ENCODE measurements at regions not wholly inside any gene's neighbourhood (a gene's known extent, or its start where the extent isn't known, plus 50 kb on each side); places are given as distances from the start of the nearest gene placed in this dataset.

- Histone ChIP-seq H3K9me3 (replicated peaks in 1 of 3) (no peaks in the 10 kb centered on the region), H3K4me1 (replicated peaks in 1 of 2) (peaks cover 0 to 6% of the 10 kb centered on the region in 2 donors), H3K27me3 (no peaks in the 10 kb centered on the region), H3K36me3 (replicated peaks in 1 of 2) (no peaks in the 10 kb centered on the region), H3K4me3 (no peak overlapping the region), H3K27ac (peak overlapping the region in 2 of 5 donors; percentile 42 to 64)
- WGBS, 4 donors, result 41 to 51% (median 44%) methylated on average over 4 of the region's 4 CpGs
- TF ChIP-seq POLR2A (IDR thresholded peaks at IDR 0.05), result no peak
- TF ChIP-seq, protein P1, sequence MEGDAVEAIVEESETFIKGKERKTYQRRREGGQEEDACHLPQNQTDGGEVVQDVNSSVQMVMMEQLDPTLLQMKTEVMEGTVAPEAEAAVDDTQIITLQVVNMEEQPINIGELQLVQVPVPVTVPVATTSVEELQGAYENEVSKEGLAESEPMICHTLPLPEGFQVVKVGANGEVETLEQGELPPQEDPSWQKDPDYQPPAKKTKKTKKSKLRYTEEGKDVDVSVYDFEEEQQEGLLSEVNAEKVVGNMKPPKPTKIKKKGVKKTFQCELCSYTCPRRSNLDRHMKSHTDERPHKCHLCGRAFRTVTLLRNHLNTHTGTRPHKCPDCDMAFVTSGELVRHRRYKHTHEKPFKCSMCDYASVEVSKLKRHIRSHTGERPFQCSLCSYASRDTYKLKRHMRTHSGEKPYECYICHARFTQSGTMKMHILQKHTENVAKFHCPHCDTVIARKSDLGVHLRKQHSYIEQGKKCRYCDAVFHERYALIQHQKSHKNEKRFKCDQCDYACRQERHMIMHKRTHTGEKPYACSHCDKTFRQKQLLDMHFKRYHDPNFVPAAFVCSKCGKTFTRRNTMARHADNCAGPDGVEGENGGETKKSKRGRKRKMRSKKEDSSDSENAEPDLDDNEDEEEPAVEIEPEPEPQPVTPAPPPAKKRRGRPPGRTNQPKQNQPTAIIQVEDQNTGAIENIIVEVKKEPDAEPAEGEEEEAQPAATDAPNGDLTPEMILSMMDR (IDR thresholded peaks at IDR 0.05), result no peak
- no peak for DNase-seq
- intact Hi-C loops (cut with DNase I), result no loop called here
Measured at GRCh38 chr1:219298571-219299148, 125.0 kb downstream of the LYPLAL1 start.

GRCh38 chr1:219296430-219297355 lies 123.0 kb downstream of the LYPLAL1 start:
- 78 to 86% (median 82%) methylated on average over 6 of the region's 6 CpGs for WGBS, 4 donors
- no peaks in the 10 kb centered on the region for H3K9me3 ChIP-seq (replicated peaks in 1 of 3)
- H3K27ac ChIP-seq, result no peak overlapping the region
- H3K4me3 ChIP-seq, result no peak overlapping the region
- H3K36me3 ChIP-seq (replicated peaks in 1 of 2), result no peaks in the 10 kb centered on the region
- no peak for TF ChIP-seq POLR2A (IDR thresholded peaks at IDR 0.05)
- TF ChIP-seq, protein P1 (IDR thresholded peaks at IDR 0.05), result no peak
- no peaks in the 10 kb centered on the region for H3K27me3 ChIP-seq
- peaks cover 0 to 6% of the 10 kb centered on the region in 2 donors for H3K4me1 ChIP-seq (replicated peaks in 1 of 2)
- no peak for DNase-seq
- intact Hi-C loops (cut with DNase I), result no loop called here

- Histone ChIP-seq H3K27ac (peak overlapping the region in 1 of 5 donors; percentile 73), H3K36me3 (replicated peaks in 1 of 2) (no peaks in the 10 kb centered on the region), H3K4me3 (no peak overlapping the region), H3K4me1 (replicated peaks in 1 of 2) (peaks cover 0 to 5% of the 10 kb centered on the region in 2 donors), H3K27me3 (no peaks in the 10 kb centered on the region), H3K9me3 (replicated peaks in 1 of 3) (no peaks in the 10 kb centered on the region)
- DNase-seq, result no peak
- TF ChIP-seq, protein P1 (IDR thresholded peaks at IDR 0.05), result no peak
- TF ChIP-seq POLR2A (IDR thresholded peaks at IDR 0.05), result no peak
- intact Hi-C loops (cut with DNase I), result no loop called here
Measured at GRCh38 chr1:219294251-219294650, 120.6 kb downstream of the LYPLAL1 start.

DNA sequence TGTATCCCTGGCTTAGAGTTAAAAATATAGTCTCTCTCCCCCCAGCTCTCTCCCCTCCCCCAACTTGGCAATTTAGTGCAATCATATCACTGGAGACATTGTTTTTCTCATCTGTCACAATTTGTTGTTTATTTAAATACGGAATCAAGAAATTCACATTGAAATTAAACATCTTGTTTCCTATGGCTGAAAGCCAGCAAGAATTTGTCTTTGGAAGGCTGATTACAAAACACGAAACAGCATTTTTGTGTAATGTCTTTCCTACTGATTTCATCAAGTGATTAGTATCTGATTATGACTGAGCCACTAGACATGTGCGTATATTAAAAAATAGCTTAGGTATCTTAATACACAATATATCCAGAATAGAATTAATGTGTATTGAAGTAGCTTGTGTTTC lies 119.7 kb downstream of the LYPLAL1 start:
- no peaks in the 10 kb centered on the region for H3K27me3 ChIP-seq
- 52 to 67% (median 60%) methylated on average over 3 of the region's 3 CpGs for WGBS, 4 donors
- H3K36me3 ChIP-seq (replicated peaks in 1 of 2), result no peaks in the 10 kb centered on the region
- H3K27ac ChIP-seq, result peak overlapping the region in 1 of 5 donors; percentile 73
- H3K4me1 ChIP-seq (replicated peaks in 1 of 2), result no peaks in the 10 kb centered on the region
- no peak for DNase-seq
- H3K9me3 ChIP-seq (replicated peaks in 1 of 3), result no peaks in the 10 kb centered on the region
- TF ChIP-seq POLR2A (IDR thresholded peaks at IDR 0.05), result no peak
- TF ChIP-seq, protein P1 (IDR thresholded peaks at IDR 0.05), result no peak
- intact Hi-C loops (cut with DNase I), result no loop called here
- H3K4me3 ChIP-seq, result no peak overlapping the region

All from adrenal gland (tissue), 9 donors.